ENCODE measurements at regions not wholly inside any gene's neighbourhood (a gene's known extent, or its start where the extent isn't known, plus 50 kb on each side); places are given as distances from the start of the nearest gene placed in this dataset.

DNA sequence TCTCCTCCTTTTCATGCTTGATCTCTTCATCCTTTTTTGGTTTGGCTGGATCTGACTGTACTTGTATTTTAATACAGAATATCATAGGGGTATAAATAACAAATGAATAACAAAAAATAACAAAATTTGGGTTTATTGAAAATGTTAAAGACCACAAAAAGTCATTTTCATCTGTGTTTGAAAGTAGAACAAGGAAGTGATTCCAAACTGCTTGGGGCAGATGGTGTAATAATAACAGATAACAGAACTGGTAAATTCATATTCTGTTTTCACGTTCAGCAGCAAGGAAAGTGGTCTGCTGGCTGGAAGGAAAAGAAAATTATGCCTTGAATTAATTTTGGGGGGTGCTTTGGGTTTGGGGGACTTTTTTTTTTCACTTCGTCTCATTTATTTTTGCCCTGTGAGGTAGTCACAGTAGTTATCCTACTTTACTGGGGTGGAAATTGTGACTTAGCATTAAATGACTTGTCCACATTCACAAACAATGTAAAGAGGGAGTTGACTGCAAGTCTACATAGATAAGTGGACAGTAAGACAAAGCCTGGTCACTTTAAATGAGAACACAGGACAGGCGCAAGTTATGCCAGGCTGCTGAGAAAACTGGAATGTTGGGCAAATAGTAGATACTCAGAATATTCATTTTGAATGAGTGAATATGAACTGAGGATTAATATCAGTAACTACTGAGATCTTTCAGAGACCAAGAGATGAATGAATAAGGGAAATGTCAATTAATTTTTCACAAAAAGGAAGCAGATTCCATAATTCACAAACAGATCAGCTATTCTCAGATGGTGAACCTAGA lies 193.9 kb upstream of the CITED2 start:
- no peak for DNase-seq (ENCODE audit: low read depth)

GRCh38 chr6:139567095-139567494 lies 192.6 kb upstream of the CITED2 start:
- DNase-seq (ENCODE audit: low read depth): no peak

GRCh38 chr6:139565591-139565990 lies 191.1 kb upstream of the CITED2 start:
- no peak for DNase-seq (ENCODE audit: low read depth)

- DNase-seq (ENCODE audit: low read depth): no peak
Measured at GRCh38 chr6:139557547-139557946, 183.1 kb upstream of the CITED2 start.

DNA sequence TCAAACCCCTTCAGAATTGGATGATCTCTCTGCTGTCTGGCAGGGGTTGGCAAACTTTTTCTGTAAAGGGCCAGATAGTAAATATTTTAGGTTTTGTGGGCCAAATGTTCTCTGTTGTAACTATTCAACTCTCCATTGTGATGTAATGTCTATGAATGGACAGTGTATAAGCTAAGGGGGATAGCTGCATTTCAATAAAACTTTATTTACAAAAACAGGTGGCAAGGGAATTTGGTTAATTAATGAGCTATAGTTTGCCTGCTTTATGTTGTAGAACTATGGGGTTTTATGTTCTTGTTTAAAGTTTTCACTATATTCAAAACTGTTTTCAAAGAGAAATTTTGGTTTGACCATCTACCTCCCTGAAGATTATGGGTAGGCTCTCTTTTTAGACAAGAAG lies 182.1 kb upstream of the CITED2 start:
- DNase-seq (ENCODE audit: low read depth): no peak

DNA sequence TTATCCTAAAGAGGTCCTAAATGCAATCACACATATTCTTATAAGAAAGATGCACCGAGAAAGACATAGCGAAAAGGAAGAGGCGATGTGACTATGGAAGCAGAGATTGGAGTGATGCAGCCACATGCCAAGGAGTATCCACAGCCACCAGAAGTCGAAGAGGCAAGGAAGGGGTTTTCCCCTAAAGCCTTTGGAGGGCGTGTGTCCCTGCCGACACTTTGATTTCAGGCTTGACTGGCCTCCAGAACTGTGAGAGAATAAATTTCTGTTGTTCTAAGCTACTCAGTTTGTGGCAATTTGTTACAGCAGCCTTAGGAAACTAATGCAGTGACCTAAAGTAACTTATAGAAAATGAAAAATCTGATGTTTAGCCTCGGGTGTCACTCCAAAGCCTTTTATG lies 179.5 kb upstream of the CITED2 start:
- no peak for DNase-seq (ENCODE audit: low read depth)

- no peak for DNase-seq (ENCODE audit: low read depth)
Measured at GRCh38 chr6:139551376-139551775, 176.9 kb upstream of the CITED2 start.

DNA sequence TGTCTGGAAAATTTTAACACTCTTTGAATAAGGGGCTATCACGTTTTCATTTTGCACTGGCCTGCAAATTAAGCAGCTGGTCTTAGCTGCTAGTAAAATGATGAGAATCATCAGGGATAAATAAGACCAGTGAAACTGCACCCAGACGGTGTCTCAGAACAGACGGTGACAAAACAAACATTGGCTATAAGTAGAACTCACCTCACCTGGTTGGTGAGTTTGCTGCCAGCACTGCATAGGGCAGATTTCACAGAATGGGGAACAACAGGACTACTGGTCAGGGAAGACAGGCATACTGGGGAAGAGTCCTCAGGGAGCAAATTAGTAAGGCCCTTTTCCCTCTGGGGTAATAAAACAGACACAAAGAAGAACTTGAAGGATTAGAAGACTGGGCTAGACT lies 175.9 kb upstream of the CITED2 start:
- DNase-seq (ENCODE audit: low read depth): no peak

DNA sequence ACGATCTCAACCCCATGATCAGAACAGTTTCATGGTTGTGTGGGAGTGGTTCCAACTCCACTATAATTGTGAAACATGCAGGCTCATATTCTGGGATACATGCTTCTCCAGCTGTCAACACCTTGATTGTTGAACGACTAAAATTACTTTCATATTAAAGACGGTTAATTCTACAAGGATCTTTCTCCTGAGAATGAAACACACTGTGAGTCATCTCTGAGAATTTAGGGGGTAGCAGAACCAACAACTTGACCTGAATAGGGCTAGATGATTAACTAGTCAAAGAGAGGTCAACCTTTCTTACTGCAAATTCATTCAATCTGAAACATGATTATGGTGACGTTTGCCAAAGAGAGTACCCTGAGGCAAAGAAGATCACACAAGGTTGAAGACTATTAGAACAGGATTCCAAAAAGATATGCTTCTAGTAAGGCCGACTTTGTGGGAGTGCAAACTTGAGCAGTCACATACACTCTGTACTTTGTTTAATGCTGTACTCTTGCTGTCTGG lies 175.2 kb upstream of the CITED2 start:
- DNase-seq (ENCODE audit: low read depth): no peak

DNA sequence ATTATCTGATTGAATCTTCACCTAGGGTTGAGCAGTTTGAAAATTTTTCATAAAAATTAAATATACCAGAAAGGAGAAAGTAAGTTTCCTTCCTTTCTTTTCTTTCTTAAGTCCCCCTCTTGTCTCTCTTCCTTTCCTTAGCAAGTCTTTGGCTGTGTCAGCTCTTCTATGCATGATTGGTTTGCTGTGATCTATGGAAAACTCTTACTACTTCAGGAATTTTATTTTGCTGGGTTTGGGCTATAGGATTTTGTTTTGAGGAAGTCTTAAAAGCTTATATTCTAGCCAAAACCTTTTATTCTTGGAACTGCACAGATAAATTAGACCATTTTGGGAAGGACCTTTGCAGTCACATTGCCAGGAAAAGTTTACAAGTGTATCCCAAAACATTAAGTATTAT lies 173.4 kb upstream of the CITED2 start:
- DNase-seq (ENCODE audit: low read depth): no peak

- DNase-seq (ENCODE audit: low read depth): no peak
Measured at GRCh38 chr6:139547122-139547776, 172.8 kb upstream of the CITED2 start.

DNA sequence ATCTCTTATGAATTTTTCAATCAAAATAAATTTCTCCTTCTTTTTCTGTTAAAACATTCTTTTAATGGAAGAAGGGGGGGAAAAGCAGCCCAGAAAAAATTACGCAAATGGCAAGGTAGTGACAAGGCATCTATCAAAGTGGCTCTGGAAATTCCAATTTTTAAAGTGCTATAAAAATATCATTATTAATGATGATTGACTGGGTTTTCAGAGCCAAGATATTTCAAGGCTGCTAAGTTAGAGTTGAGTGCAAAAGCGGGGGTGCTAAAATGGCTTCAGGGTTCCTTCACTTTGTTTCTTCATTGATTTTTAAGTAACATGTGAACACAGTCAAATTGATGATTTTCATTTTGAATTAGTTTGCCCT lies 171.6 kb upstream of the CITED2 start:
- DNase-seq (ENCODE audit: low read depth): no peak

- DNase-seq (ENCODE audit: low read depth): no peak
Measured at GRCh38 chr6:139545206-139546105, 171.0 kb upstream of the CITED2 start.

- DNase-seq (ENCODE audit: low read depth): no peak
Measured at GRCh38 chr6:139544701-139545057, 170.2 kb upstream of the CITED2 start.

GRCh38 chr6:139542351-139542750 lies 167.9 kb upstream of the CITED2 start:
- no peak for DNase-seq (ENCODE audit: low read depth)

- no peak for DNase-seq (ENCODE audit: low read depth)
Measured at GRCh38 chr6:139540894-139541293, 166.4 kb upstream of the CITED2 start.

- peak; percentile 6 for DNase-seq (ENCODE audit: low read depth)
Measured at GRCh38 chr6:139540276-139540675, 165.8 kb upstream of the CITED2 start.

- DNase-seq (ENCODE audit: low read depth): no peak
Measured at GRCh38 chr6:139539852-139540251, 165.4 kb upstream of the CITED2 start.

DNA sequence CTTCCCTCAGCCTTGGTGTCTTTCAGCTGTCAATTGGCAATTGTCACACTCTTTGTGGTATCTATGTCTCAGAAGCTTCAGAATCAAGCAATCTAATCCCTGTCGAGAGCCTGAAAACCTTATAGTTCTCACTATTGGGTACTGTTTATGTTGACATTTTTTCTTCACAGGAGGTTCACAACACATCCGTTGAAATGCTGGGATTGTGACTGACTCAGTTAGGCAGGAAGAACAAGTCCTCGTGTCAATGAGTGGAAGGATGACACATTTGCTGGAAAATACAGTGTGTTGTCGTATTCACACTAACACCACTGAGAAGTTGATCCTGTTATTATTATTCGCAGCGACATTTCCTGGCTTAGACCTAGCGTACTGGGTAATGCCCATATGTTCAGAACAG lies 163.9 kb upstream of the CITED2 start:
- DNase-seq (ENCODE audit: low read depth): no peak

DNA sequence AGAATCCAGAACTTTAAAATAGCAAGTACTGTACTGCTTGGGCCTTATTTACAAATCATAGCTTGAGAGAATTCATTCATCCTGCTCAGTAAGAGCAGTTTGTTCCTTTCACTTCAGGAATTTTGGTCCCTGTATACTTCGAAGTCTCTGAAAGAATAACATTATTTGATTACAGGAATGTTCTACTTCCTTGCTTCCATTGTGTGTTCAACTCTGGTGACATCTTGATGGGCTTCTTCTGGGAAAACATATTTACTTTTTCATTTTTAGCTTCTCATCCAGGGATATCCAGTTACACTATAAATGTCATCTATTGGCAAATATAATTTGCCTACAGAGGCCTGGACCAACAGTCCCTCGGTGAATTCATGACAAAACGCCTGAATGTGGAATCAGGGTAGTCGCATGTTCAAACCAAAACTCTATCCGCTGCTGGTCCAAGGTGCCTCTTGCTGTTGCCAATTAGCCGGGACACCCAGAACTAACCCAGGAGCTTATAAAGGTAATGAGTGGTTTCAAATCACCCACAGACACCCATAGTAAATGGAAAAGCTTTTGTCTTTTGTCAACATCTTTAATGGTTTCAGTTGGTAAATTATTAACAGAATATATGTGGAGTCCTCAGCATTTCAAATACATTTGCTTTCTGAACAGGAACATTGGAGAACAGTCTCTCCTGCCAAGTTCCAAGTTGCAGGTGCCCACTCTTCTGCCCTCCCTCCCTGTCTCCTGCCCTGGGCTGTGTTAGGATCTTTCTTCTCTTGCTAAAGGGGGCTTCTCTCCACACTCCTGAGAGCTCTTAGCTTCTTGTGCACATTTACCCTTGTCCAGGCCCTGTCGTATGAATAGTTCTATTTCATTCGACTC lies 162.5 kb upstream of the CITED2 start:
- DNase-seq (ENCODE audit: low read depth): no peak

DNA sequence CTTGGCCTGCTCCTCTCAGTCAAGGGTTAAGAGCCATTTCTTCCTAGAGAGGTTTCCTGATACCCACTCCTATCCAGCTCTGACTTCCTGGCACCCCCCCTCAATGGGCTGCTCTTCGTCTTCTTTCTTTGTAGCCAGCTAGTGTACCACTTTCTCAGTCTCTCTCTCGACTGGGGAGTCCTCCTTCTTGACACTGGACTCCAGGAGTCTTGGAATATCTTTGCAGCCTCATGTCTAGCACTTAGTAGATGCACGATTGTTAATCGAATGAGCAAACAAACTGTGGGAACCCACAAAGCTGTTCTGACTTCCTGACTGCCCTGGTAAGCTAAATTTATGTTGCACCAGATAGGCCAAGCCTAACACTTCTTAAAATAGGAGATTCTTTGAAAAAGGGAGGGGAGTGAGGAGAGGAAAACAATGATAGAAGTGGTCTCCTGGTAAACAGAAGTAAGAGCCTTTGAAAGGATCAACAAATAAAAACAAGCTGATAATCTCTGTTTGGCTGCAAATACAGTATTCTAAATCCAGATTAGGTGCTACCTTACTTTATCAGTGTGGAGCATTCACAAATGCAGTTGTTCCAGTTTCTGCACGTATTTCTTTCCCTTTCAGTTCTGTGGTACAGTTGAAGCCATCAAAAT lies 160.1 kb upstream of the CITED2 start:
- DNase-seq (ENCODE audit: low read depth): no peak
